Loucy (cell line): ENCODE measurements at regions not wholly inside any gene's neighbourhood (a gene's known extent, or its start where the extent isn't known, plus 50 kb on each side); places are given as distances from the start of the nearest gene placed in this dataset.

ENCODE experiments used
- H2AFZ ChIP-seq: fragments of 200-600 bp; sonication (generic); 2 replicates; pipeline ENCODE4 v1.6.0; 2016; ENCODE audit warnings: antibody characterized with exemption, mild to moderate bottlenecking, low read length, moderate library complexity
- H3F3A ChIP-seq: fragments of 200-600 bp; 2 replicates; pipeline ENCODE4 v1.6.0; 2016; ENCODE audit warnings: antibody characterized with exemption, low read depth, mild to moderate bottlenecking
- H3K27me3 ChIP-seq: fragments of 200-600 bp; sonication (generic); 2 replicates; pipeline ENCODE4 v1.6.1; 2014; ENCODE audit warnings: low read length, mild to moderate bottlenecking; ENCODE audit not compliant: insufficient read depth, poor library complexity, severe bottlenecking
- H3K36me3 ChIP-seq: fragments of 200-600 bp; sonication (generic); 2 replicates; pipeline ENCODE4 v1.6.1; 2016; ENCODE audit warnings: low read length; ENCODE audit not compliant: insufficient read depth
- H3K4me1 ChIP-seq: fragments of 200-600 bp; sonication (generic); 2 replicates; pipeline ENCODE4 v1.5.1; 2014; ENCODE audit warnings: low read length, mild to moderate bottlenecking; ENCODE audit not compliant: insufficient read depth, poor library complexity, severe bottlenecking
- H3K4me2 ChIP-seq: fragments of 200-600 bp; sonication (generic); 2 replicates; pipeline ENCODE4 v1.6.0; 2014; ENCODE audit warnings: antibody characterized with exemption, low read length, low read depth, mild to moderate bottlenecking; ENCODE audit not compliant: poor library complexity, severe bottlenecking
- H3K4me3 ChIP-seq: fragments of 200-600 bp; sonication (generic); 2 replicates; pipeline ENCODE4 v1.5.1; 2014; ENCODE audit warnings: low read length, mild to moderate bottlenecking, mixed read lengths; ENCODE audit not compliant: poor library complexity, severe bottlenecking
- H3K79me2 ChIP-seq: fragments of 200-600 bp; sonication (generic); 2 replicates; pipeline ENCODE4 v1.6.1; 2014; ENCODE audit warnings: low read length; ENCODE audit not compliant: insufficient read depth
- H3K9ac ChIP-seq: fragments of 200-600 bp; sonication (generic); 2 replicates; pipeline ENCODE4 v1.6.0; 2014; ENCODE audit warnings: mild to moderate bottlenecking, low read depth, low read length, moderate library complexity; ENCODE audit not compliant: poor library complexity, severe bottlenecking
- H3K9me2 ChIP-seq: fragments of 200-600 bp; sonication (generic); replicated peaks from 2 replicates; pipeline ENCODE4 v1.6.1; 2016; ENCODE audit warnings: low read depth, low read length, mixed read lengths
- H3K9me3 ChIP-seq: fragments of 200-600 bp; sonication (generic); 2 replicates; pipeline ENCODE4 v1.6.1; 2014; ENCODE audit warnings: mild to moderate bottlenecking, antibody characterized with exemption, low read length, low read depth; ENCODE audit not compliant: insufficient read depth
- H4K20me1 ChIP-seq: fragments of 200-600 bp; sonication (generic); 2 replicates; pipeline ENCODE4 v1.6.0; 2014; ENCODE audit warnings: antibody characterized with exemption, low read length, mild to moderate bottlenecking; ENCODE audit not compliant: insufficient read depth, poor library complexity, severe bottlenecking
- EZH2phosphoT487 ChIP-seq: fragments of 200-600 bp; IDR thresholded peaks from 2 replicates; pipeline ENCODE4 v1.6.1; 2018; ENCODE audit warnings: antibody characterized with exemption, mild to moderate bottlenecking, moderate library complexity, borderline replicate concordance
- TF ChIP-seq, protein P1 (sequence below): fragments of 200-600 bp; sonication (generic); conservative IDR thresholded peaks from 2 replicates; pipeline ENCODE4 v1.5.1; 2014; ENCODE audit warnings: mild to moderate bottlenecking, antibody characterized with exemption, low read length

DNA sequence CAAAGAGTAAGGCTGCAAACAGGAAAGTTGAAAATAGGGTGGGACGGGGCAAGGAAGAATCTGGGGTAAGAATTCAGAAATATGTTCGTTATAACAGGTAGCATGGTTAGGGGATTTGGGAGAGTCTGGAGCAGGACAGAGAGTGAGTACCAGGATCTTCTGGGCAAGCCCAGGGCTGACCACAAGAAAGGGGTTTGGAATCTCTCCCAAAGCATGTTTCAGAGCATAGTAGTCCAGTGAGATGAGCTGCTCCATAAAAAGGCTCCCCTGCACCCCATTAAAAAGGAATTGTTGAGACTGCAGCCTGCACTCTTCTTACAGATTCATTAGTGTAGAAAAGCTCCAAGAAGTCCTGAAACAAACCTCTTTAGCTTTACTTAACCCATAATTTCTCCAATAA, 291.1 kb downstream of the MTX2 start:
- Histone ChIP-seq H3K4me3 (no peak overlapping the region), H4K20me1 (no peaks in the 10 kb centered on the region), H3K9ac (no peak overlapping the region), H3F3A (no peaks in the 10 kb centered on the region), H3K27me3 (no peaks in the 10 kb centered on the region), H3K36me3 (no peaks in the 10 kb centered on the region), H3K9me2 (no peaks in the 10 kb centered on the region), H2AFZ (no peak overlapping the region), H3K4me2 (no peak overlapping the region), H3K9me3 (no peaks in the 10 kb centered on the region), H3K79me2 (no peaks in the 10 kb centered on the region), H3K4me1 (no peaks in the 10 kb centered on the region)
- no peak for TF ChIP-seq EZH2phosphoT487
- TF ChIP-seq, protein P1, sequence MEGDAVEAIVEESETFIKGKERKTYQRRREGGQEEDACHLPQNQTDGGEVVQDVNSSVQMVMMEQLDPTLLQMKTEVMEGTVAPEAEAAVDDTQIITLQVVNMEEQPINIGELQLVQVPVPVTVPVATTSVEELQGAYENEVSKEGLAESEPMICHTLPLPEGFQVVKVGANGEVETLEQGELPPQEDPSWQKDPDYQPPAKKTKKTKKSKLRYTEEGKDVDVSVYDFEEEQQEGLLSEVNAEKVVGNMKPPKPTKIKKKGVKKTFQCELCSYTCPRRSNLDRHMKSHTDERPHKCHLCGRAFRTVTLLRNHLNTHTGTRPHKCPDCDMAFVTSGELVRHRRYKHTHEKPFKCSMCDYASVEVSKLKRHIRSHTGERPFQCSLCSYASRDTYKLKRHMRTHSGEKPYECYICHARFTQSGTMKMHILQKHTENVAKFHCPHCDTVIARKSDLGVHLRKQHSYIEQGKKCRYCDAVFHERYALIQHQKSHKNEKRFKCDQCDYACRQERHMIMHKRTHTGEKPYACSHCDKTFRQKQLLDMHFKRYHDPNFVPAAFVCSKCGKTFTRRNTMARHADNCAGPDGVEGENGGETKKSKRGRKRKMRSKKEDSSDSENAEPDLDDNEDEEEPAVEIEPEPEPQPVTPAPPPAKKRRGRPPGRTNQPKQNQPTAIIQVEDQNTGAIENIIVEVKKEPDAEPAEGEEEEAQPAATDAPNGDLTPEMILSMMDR, result no peak

DNA sequence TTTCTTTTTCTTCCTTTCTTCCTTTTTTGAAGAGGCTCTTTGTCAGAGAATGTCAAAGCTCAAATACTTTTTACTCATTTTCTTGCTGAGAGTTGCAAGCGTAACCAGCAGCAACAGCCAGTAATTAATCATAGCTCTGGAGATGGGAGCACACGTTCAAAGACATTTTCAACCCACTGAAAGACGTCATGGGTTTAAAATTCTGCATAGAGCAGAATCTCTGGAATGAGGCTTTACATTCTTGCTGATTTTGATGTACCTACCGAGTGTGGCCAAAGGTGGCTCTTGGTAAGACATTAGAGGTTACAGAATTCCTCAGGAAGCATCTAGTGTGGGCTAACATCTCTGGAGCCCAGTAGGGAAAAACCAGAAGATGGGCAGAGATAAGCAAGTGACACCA, 292.5 kb downstream of the MTX2 start:
- H3F3A ChIP-seq, result no peaks in the 10 kb centered on the region
- no peak for TF ChIP-seq EZH2phosphoT487
- TF ChIP-seq, protein P1, result no peak

DNA sequence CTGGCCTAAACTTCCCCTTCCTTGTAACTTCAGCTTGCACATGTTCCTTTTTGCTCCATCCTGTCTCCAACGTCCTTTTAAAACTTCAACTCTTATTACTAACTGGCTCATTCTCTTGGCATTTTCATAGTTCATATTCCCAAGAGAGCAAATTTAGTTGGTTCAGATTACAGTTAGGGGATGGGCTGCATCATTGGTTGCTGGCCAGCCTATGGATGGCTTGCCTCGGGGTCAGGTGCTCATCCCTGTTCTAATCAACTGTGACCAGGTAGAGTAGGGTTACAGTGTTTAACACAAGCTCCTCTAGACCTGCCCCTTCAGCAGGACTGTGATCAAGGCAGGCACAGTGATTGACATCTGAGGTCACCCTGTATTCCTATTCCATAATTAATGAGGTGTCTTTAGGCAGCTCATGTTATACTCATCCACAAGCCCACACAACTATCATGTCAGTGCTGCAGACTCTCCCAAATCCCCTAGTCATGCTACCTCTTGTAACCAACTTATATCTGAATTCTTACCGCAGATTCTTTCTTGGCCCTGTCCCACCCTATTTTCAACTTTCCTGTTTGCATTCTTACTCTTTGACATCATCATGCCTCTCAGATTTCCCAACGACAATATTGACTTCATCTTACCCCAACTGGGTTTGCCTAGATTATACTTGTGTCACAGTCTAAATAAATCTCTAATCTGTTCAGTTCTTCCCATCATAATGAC, 293.3 kb downstream of the MTX2 start:
- no peak overlapping the region for H3K4me2 ChIP-seq
- no peak overlapping the region for H2AFZ ChIP-seq
- H3K27me3 ChIP-seq, result no peaks in the 10 kb centered on the region

More for the DNA sequence above, 292.5 kb downstream of the MTX2 start:
- H3K4me2 ChIP-seq, result no peak overlapping the region
- no peak overlapping the region for H2AFZ ChIP-seq
- no peaks in the 10 kb centered on the region for H4K20me1 ChIP-seq
- H3K9me3 ChIP-seq, result no peaks in the 10 kb centered on the region
- no peaks in the 10 kb centered on the region for H3K79me2 ChIP-seq
- H3K36me3 ChIP-seq, result no peaks in the 10 kb centered on the region
- H3K4me3 ChIP-seq, result no peak overlapping the region
- H3K9me2 ChIP-seq, result no peaks in the 10 kb centered on the region
- no peak overlapping the region for H3K9ac ChIP-seq
- no peaks in the 10 kb centered on the region for H3K27me3 ChIP-seq
- H3K4me1 ChIP-seq, result peaks cover 7% of the 10 kb centered on the region

More for the DNA sequence above, 293.3 kb downstream of the MTX2 start:
- Histone ChIP-seq H3K36me3 (no peaks in the 10 kb centered on the region), H3K9ac (no peak overlapping the region), H3K9me2 (no peaks in the 10 kb centered on the region), H3K4me3 (no peak overlapping the region), H4K20me1 (no peaks in the 10 kb centered on the region), H3F3A (no peaks in the 10 kb centered on the region), H3K9me3 (no peaks in the 10 kb centered on the region), H3K79me2 (no peaks in the 10 kb centered on the region), H3K4me1 (peaks cover 7% of the 10 kb centered on the region)
- TF ChIP-seq EZH2phosphoT487, result no peak
- TF ChIP-seq, protein P1, result no peak
